Stimulated activated CD8-positive, alpha-beta memory T cell treated with anti-CD3 and anti-CD28 coated beads, Interleukin-7, amount 100 ng/mL, for 4 hours (primary cell): ENCODE measurements at regions not wholly inside any gene's neighbourhood (a gene's known extent, or its start where the extent isn't known, plus 50 kb on each side); places are given as distances from the start of the nearest gene placed in this dataset.
"Not testable (repeated sequence)": the region's sequence is repeated elsewhere in the genome, so short reads cannot be mapped to it uniquely, and the experiment has no call there.

ENCODE experiments used
- DNase-seq, 2 donors: peaks; one replicate each; pipeline ENCODE4 v3.0.0-alpha.2; 2020; ENCODE audit warnings: low read depth in 2 of 2

GRCh38 chr19:31445406-31445805 is 96.2 kb upstream of the TSHZ3 start:
- no peak for DNase-seq

GRCh38 chr19:31448221-31448657 is 99.0 kb upstream of the TSHZ3 start:
- no peak for DNase-seq

- no peak for DNase-seq
These were observed 100.1 kb upstream of the TSHZ3 start for GRCh38 chr19:31449379-31449778.

- DNase-seq, result no peak
These were observed 101.5 kb upstream of the TSHZ3 start for GRCh38 chr19:31450696-31451095.

- no peak for DNase-seq
These were observed 102.6 kb upstream of the TSHZ3 start for GRCh38 chr19:31451686-31452330.

- DNase-seq, result no peak
These were observed 110.2 kb upstream of the TSHZ3 start for GRCh38 chr19:31459430-31459829.

GRCh38 chr19:31461814-31462539 is 112.7 kb upstream of the TSHZ3 start:
- no peak for DNase-seq

- no peak for DNase-seq
These were observed 121.1 kb upstream of the TSHZ3 start for GRCh38 chr19:31470229-31470939.

GRCh38 chr19:31470952-31471351 is 121.7 kb upstream of the TSHZ3 start:
- no peak for DNase-seq

- no peak for DNase-seq
These were observed 129.0 kb upstream of the TSHZ3 start for GRCh38 chr19:31478241-31478640.

- no peak for DNase-seq
These were observed 134.1 kb upstream of the TSHZ3 start for GRCh38 chr19:31483226-31483857.

- DNase-seq, result not testable (repeated sequence)
These were observed 135.7 kb upstream of the TSHZ3 start for GRCh38 chr19:31484858-31485410.

- DNase-seq, result no peak
These were observed 136.2 kb upstream of the TSHZ3 start for GRCh38 chr19:31485472-31485871.

- no peak for DNase-seq
These were observed 142.0 kb upstream of the TSHZ3 start for GRCh38 chr19:31491242-31491641.

GRCh38 chr19:31492050-31492449 is 142.8 kb upstream of the TSHZ3 start:
- no peak for DNase-seq

GRCh38 chr19:31496076-31496475 is 146.8 kb upstream of the TSHZ3 start:
- no peak for DNase-seq

GRCh38 chr19:31497709-31498108 is 148.5 kb upstream of the TSHZ3 start:
- DNase-seq, result no peak

GRCh38 chr19:31498781-31499180 is 149.5 kb upstream of the TSHZ3 start:
- DNase-seq, result no peak

- DNase-seq, result no peak
These were observed 150.3 kb upstream of the TSHZ3 start for GRCh38 chr19:31499281-31500196.

GRCh38 chr19:31500197-31500830 is 151.1 kb upstream of the TSHZ3 start:
- no peak for DNase-seq
